ENCODE measurements at regions not wholly inside any gene's neighbourhood (a gene's known extent, or its start where the extent isn't known, plus 50 kb on each side); places are given as distances from the start of the nearest gene placed in this dataset.

DNA sequence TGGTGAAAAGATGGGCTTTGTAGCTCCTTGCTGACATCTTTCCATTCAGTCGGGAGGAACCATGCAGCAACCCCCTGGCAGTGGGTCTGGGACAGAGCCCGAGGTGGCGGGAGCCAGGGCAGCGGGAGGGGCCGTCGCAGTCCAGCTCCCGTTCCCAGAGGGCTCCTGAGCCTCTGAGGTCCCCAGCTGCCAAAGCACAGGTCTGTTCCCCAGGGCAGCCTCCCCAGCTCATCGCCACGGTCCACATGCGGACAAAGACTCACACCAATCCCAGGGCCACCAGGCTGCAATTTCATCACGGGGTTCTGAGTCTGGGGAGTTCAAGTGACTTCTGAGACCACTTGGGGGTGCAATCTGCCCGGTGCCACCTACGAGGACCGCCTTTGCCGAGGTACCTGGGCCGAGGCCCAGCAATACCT, 196.0 kb downstream of the RBFOX3 start:
- Histone ChIP-seq H3K4me2 (ENCODE audit: low read depth, low read length, poor library complexity, severe bottlenecking) (no peak overlapping the region), H3K9ac (ENCODE audit: low read length) (no peak overlapping the region), H3K9me3 (ENCODE audit: insufficient read depth, low read length) (no peaks in the 10 kb centered on the region), H3K9me2 (replicated peaks; ENCODE audit: insufficient read depth, low read length) (no peaks in the 10 kb centered on the region), H3F3A (ENCODE audit: insufficient read depth) (no peaks in the 10 kb centered on the region), H3K4me3 (ENCODE audit: insufficient read depth, low read length, poor library complexity, severe bottlenecking) (no peak overlapping the region), H3K79me2 (ENCODE audit: insufficient read depth, low read length) (no peaks in the 10 kb centered on the region), H2AFZ (ENCODE audit: low read depth, low read length, severe bottlenecking) (no peak overlapping the region), H3K27ac (ENCODE audit: low read depth, low read length) (no peak overlapping the region), H4K20me1 (ENCODE audit: low read depth, low read length) (no peaks in the 10 kb centered on the region), H3K36me3 (ENCODE audit: low read length) (no peaks in the 10 kb centered on the region), H3K27me3 (ENCODE audit: low read length) (no peaks in the 10 kb centered on the region)
- TF ChIP-seq EZH2phosphoT487 (conservative IDR thresholded peaks at IDR 0.05; ENCODE audit: low read length) = no peak
- TF ChIP-seq, protein P1, sequence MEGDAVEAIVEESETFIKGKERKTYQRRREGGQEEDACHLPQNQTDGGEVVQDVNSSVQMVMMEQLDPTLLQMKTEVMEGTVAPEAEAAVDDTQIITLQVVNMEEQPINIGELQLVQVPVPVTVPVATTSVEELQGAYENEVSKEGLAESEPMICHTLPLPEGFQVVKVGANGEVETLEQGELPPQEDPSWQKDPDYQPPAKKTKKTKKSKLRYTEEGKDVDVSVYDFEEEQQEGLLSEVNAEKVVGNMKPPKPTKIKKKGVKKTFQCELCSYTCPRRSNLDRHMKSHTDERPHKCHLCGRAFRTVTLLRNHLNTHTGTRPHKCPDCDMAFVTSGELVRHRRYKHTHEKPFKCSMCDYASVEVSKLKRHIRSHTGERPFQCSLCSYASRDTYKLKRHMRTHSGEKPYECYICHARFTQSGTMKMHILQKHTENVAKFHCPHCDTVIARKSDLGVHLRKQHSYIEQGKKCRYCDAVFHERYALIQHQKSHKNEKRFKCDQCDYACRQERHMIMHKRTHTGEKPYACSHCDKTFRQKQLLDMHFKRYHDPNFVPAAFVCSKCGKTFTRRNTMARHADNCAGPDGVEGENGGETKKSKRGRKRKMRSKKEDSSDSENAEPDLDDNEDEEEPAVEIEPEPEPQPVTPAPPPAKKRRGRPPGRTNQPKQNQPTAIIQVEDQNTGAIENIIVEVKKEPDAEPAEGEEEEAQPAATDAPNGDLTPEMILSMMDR (IDR thresholded peaks at IDR 0.05; ENCODE audit: insufficient read depth, low read length, poor library complexity, severe bottlenecking) = no peak

DNA sequence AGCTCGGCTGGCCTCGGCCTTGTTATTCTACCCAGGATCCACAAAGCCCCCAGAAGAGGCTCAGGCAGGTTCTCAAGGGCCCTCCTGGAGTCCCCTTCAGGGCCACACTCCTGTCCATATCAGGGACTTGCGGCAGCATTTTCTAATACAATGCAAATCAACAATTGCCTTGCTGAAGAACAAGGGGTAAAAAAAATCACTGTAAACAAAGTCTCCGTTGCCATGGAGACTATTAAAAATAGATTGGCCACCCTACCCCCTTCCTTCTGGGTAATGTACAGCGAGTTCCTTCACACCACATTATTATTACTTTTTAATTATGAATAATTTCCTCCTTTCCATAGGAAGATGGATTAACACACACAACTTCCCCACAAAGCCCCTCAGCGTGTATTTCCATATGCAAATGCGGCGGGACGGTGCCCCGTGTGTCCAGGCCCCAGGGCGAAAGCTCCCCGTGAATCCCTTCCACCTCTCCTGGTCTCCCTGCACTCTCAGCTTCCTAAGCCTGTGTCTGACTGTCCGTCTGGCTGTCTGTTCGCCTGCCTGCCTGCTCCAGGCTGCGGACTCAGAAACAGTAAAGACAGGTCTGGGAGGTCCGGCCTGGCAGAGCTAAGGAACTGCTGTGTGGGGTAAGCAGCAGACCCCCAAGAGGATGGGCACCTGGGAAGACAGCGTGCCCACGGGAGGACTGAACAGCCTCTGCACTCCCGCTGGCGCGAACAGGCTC, 196.6 kb downstream of the RBFOX3 start:
- Histone ChIP-seq H4K20me1 (ENCODE audit: low read depth, low read length) (no peaks in the 10 kb centered on the region), H3K4me2 (ENCODE audit: low read depth, low read length, poor library complexity, severe bottlenecking) (no peak overlapping the region), H3K79me2 (ENCODE audit: insufficient read depth, low read length) (no peaks in the 10 kb centered on the region), H3K9me2 (replicated peaks; ENCODE audit: insufficient read depth, low read length) (no peaks in the 10 kb centered on the region), H3K9ac (ENCODE audit: low read length) (no peak overlapping the region), H3K9me3 (ENCODE audit: insufficient read depth, low read length) (no peaks in the 10 kb centered on the region), H3K4me3 (ENCODE audit: insufficient read depth, low read length, poor library complexity, severe bottlenecking) (no peak overlapping the region), H3K27me3 (ENCODE audit: low read length) (no peaks in the 10 kb centered on the region), H3K36me3 (ENCODE audit: low read length) (no peaks in the 10 kb centered on the region), H2AFZ (ENCODE audit: low read depth, low read length, severe bottlenecking) (no peak overlapping the region), H3K27ac (ENCODE audit: low read depth, low read length) (no peak overlapping the region), H3F3A (ENCODE audit: insufficient read depth) (no peaks in the 10 kb centered on the region)
- TF ChIP-seq, protein P1 (IDR thresholded peaks at IDR 0.05; ENCODE audit: insufficient read depth, low read length, poor library complexity, severe bottlenecking) = no peak
- TF ChIP-seq EZH2phosphoT487 (conservative IDR thresholded peaks at IDR 0.05; ENCODE audit: low read length) = no peak

DNA sequence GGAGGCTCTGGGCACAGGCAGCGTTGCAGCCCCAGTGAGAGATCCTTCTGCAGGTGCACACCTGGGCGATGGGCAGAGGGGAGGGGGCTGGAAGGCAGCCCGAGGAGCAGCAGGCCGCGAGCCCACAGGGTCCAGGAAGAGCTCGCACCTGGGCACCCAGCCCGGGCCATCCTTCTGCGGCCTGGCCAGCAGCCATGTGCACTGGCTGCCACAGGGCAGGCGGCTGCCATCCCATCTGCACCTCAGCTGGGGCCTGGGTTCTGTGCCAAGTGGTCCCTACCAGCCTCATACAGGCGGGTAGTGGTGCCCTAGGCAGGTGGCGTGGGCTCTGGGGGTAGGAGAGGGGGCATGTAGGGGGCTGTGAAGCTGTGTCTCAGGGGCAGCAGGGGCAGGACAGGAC, 197.2 kb downstream of the RBFOX3 start:
- Histone ChIP-seq H3K4me2 (ENCODE audit: low read depth, low read length, poor library complexity, severe bottlenecking) (no peak overlapping the region), H3K36me3 (ENCODE audit: low read length) (no peaks in the 10 kb centered on the region), H3K79me2 (ENCODE audit: insufficient read depth, low read length) (no peaks in the 10 kb centered on the region), H2AFZ (ENCODE audit: low read depth, low read length, severe bottlenecking) (no peak overlapping the region), H3K9ac (ENCODE audit: low read length) (no peak overlapping the region), H3K9me3 (ENCODE audit: insufficient read depth, low read length) (no peaks in the 10 kb centered on the region), H4K20me1 (ENCODE audit: low read depth, low read length) (no peaks in the 10 kb centered on the region), H3K9me2 (replicated peaks; ENCODE audit: insufficient read depth, low read length) (no peaks in the 10 kb centered on the region), H3K27me3 (ENCODE audit: low read length) (no peaks in the 10 kb centered on the region), H3K4me3 (ENCODE audit: insufficient read depth, low read length, poor library complexity, severe bottlenecking) (no peak overlapping the region), H3K27ac (ENCODE audit: low read depth, low read length) (no peak overlapping the region), H3F3A (ENCODE audit: insufficient read depth) (no peaks in the 10 kb centered on the region)
- TF ChIP-seq, protein P1 (IDR thresholded peaks at IDR 0.05; ENCODE audit: insufficient read depth, low read length, poor library complexity, severe bottlenecking) = no peak
- TF ChIP-seq EZH2phosphoT487 (conservative IDR thresholded peaks at IDR 0.05; ENCODE audit: low read length) = no peak

Measured in SU-DHL-6 (cell line).